ENCODE measurements at regions not wholly inside any gene's neighbourhood (a gene's known extent, or its start where the extent isn't known, plus 50 kb on each side); places are given as distances from the start of the nearest gene placed in this dataset.
"Not testable (repeated sequence)": the region's sequence is repeated elsewhere in the genome, so short reads cannot be mapped to it uniquely, and the experiment has no call there.

DNA sequence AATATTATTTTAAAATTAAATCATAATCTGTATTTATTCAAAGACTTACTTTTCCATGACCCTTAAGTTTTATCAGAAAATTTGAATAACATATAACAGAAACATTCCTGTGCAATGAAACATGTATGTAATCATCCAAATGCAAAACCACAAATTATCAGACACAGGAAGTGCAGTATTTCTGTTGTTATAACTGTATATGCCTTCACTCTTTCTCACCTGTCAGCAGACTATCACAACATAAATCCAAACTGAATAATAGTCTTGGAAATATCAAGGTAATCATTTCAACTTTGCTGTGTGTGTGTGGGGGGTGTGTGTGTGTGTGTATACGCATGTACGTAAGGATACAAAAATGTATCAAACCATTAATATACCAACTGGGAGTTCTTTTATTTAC is 285.9 kb downstream of the SLC7A11 start:
- H3K9me3 ChIP-seq (ENCODE audit: control insufficient read depth, insufficient read depth, low read length): no peaks in the 10 kb centered on the region
- H3K9ac ChIP-seq (ENCODE audit: low read depth, low read length): no peak overlapping the region
- H3K27me3 ChIP-seq (ENCODE audit: control insufficient read depth, insufficient read depth, low read length): no peaks in the 10 kb centered on the region
- no peaks in the 10 kb centered on the region for H3K36me3 ChIP-seq (ENCODE audit: control insufficient read depth, insufficient read depth, low read length)
- no peak overlapping the region for H3K4me3 ChIP-seq (ENCODE audit: low read depth, low read length)
- H3K4me1 ChIP-seq (ENCODE audit: control insufficient read depth, insufficient read depth, low read length): no peaks in the 10 kb centered on the region
- no peak overlapping the region for H3K27ac ChIP-seq (ENCODE audit: low read depth, low read length)

DNA sequence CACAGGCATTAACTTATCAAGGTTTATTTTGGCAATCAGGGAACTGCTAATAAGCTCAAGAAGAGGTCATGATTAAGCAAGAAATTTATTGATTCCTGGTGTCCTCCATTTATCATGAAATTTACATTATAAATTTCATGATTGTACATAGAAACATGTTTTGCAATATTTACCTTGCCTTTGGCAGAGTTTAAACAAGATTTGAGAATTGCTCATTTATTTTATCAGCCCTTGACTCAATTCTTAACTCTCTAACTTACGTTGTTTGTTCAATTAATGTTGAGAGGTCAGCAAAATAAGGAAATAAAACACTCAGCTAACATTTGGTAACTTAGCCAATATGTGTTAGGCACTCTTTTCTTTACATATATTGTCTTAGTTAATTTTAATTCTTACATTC is 286.6 kb downstream of the SLC7A11 start:
- Histone ChIP-seq H3K27ac (ENCODE audit: low read depth, low read length) (no peak overlapping the region), H3K9me3 (ENCODE audit: control insufficient read depth, insufficient read depth, low read length) (no peaks in the 10 kb centered on the region)

DNA sequence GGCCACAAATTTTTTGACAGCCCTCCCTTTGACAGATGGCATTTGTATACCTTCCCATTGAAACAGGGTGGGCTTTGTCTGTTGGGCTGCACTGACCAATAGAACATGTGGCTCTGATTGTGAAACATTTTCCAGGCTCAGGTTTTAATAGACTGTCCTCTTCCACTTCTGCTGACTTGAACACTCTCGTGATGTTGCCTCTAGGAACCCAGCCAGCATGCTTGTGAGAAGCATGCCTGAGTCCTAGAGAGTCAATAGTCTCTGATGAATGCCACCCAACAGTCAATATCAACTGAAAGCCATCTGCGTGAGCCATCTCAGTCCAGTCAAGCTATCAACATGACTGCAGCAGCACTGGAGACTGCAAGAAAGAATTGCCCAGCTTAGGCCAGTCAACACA is 290.0 kb downstream of the SLC7A11 start:
- H3K27ac ChIP-seq (ENCODE audit: low read depth, low read length): no peak overlapping the region
- H3K27me3 ChIP-seq (ENCODE audit: control insufficient read depth, insufficient read depth, low read length): no peaks in the 10 kb centered on the region
- no peaks in the 10 kb centered on the region for H3K9me3 ChIP-seq (ENCODE audit: control insufficient read depth, insufficient read depth, low read length)
- no peak overlapping the region for H3K9ac ChIP-seq (ENCODE audit: low read depth, low read length)
- H3K36me3 ChIP-seq (ENCODE audit: control insufficient read depth, insufficient read depth, low read length): no peaks in the 10 kb centered on the region
- no peak overlapping the region for H3K4me3 ChIP-seq (ENCODE audit: low read depth, low read length)
- H3K4me1 ChIP-seq (ENCODE audit: control insufficient read depth, insufficient read depth, low read length): no peaks in the 10 kb centered on the region

More for the DNA sequence above, 286.6 kb downstream of the SLC7A11 start:
- H3K36me3 ChIP-seq (ENCODE audit: control insufficient read depth, insufficient read depth, low read length): no peaks in the 10 kb centered on the region
- H3K4me1 ChIP-seq (ENCODE audit: control insufficient read depth, insufficient read depth, low read length): no peaks in the 10 kb centered on the region
- H3K4me3 ChIP-seq (ENCODE audit: low read depth, low read length): no peak overlapping the region
- no peak overlapping the region for H3K9ac ChIP-seq (ENCODE audit: low read depth, low read length)
- H3K27me3 ChIP-seq (ENCODE audit: control insufficient read depth, insufficient read depth, low read length): no peaks in the 10 kb centered on the region

DNA sequence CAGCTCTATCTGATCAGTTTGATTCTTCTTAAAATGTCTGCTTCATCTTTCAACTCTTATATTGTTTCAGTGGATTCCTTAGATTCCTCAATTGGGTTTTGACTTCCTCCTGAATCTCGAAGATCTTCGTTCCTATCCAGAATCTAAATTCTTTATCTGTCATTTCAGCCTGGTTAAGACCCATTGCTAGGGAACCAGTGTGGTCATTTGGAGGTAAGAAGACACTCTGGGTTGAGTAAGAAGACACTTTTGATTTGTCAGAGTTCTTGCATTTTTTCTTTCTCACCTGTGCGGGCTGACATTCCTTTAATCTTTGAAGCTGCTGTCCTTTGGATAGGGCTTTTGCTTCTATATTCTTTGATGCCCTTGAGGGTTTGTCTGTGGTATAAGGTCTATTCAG is 291.9 kb downstream of the SLC7A11 start:
- Histone ChIP-seq H3K27me3 (ENCODE audit: control insufficient read depth, insufficient read depth, low read length) (no peaks in the 10 kb centered on the region), H3K4me1 (ENCODE audit: control insufficient read depth, insufficient read depth, low read length) (no peaks in the 10 kb centered on the region), H3K9me3 (ENCODE audit: control insufficient read depth, insufficient read depth, low read length) (no peaks in the 10 kb centered on the region), H3K36me3 (ENCODE audit: control insufficient read depth, insufficient read depth, low read length) (no peaks in the 10 kb centered on the region), H3K27ac (ENCODE audit: low read depth, low read length) (no peak overlapping the region), H3K4me3 (ENCODE audit: low read depth, low read length) (no peak overlapping the region), H3K9ac (ENCODE audit: low read depth, low read length) (no peak overlapping the region)

DNA sequence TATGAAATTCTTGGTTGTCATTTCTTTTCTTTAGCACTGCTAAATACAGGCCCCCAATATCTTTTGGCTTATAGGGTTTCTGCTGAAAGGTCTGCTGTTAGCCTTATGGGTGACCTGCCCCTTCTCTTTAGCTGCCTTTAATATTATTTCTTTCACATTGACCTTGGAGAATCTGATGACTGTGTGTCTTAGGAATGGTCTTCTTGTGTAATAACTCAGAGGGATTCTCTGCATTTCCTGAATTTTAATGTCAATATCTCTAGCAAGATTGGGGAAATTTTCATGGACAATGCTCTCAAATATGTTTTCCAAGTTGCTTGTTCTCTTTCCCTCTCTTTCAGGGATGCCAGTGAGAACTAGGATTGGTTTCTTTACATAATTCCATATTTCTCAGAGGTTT is 292.4 kb downstream of the SLC7A11 start:
- H3K4me1 ChIP-seq (ENCODE audit: control insufficient read depth, insufficient read depth, low read length): no peaks in the 10 kb centered on the region
- no peaks in the 10 kb centered on the region for H3K36me3 ChIP-seq (ENCODE audit: control insufficient read depth, insufficient read depth, low read length)
- H3K27me3 ChIP-seq (ENCODE audit: control insufficient read depth, insufficient read depth, low read length): no peaks in the 10 kb centered on the region
- no peak overlapping the region for H3K9ac ChIP-seq (ENCODE audit: low read depth, low read length)
- H3K4me3 ChIP-seq (ENCODE audit: low read depth, low read length): no peak overlapping the region
- no peaks in the 10 kb centered on the region for H3K9me3 ChIP-seq (ENCODE audit: control insufficient read depth, insufficient read depth, low read length)
- no peak overlapping the region for H3K27ac ChIP-seq (ENCODE audit: low read depth, low read length)

DNA sequence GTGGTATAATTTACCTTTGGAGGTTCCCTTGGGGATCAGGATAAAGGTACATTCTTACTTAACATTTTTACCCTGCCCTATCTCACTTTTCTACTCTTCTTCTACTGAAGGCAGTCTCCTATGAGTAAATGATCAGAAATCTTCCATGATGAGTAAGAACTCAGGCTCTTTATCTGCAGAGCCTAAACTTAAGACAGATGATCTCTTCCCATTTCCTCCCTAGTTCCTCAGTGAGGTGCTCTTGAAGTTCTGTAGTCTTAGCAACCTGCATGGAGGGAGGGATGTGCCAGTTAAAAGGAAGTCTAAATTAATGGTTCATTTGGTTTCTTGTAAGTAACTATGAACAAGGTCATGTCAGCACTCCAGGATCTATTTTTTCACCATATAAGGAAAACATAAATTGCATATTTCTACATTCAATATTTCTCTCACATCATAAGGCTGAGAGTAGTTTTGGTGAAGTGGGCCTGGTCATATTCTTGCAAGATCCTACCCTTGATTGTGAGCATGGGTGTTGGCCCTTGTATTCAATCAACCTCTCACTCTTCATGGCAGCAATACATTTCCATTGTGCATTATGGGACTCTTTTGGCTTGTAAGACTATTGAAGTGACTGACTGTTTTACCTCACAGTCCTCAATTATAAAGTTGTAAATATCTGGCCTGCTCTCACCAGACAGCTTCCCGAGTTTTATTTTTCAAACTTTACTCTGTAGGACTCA is 295.5 kb downstream of the SLC7A11 start:
- Histone ChIP-seq H3K27me3 (ENCODE audit: control insufficient read depth, insufficient read depth, low read length) (no peaks in the 10 kb centered on the region), H3K4me1 (ENCODE audit: control insufficient read depth, insufficient read depth, low read length) (no peaks in the 10 kb centered on the region), H3K9me3 (ENCODE audit: control insufficient read depth, insufficient read depth, low read length) (no peaks in the 10 kb centered on the region), H3K4me3 (ENCODE audit: low read depth, low read length) (no peak overlapping the region), H3K27ac (ENCODE audit: low read depth, low read length) (no peak overlapping the region), H3K36me3 (ENCODE audit: control insufficient read depth, insufficient read depth, low read length) (no peaks in the 10 kb centered on the region), H3K9ac (ENCODE audit: low read depth, low read length) (no peak overlapping the region)

DNA sequence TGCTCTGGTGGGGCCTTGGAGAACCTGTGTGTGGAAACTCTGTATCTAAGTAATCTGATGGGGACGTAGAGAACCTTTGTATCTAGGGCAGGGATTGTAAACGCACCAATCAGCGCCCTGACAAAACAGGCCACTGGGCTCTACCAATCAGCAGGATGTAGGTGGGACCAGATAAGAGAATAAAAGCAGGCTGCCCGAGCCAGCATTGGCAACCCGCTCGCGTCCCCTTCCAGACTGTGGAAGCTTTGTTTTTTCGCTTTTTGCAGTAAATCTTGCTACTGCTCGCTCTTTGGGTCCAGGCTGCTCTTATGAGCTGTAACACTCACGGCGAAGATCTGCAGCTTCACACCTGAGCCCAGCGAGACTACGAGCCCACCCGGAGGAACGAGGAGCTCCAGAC is 299.3 kb downstream of the SLC7A11 start:
- H3K9ac ChIP-seq (ENCODE audit: low read depth, low read length); H3K36me3 ChIP-seq (ENCODE audit: control insufficient read depth, insufficient read depth, low read length); H3K27me3 ChIP-seq (ENCODE audit: control insufficient read depth, insufficient read depth, low read length); H3K4me3 ChIP-seq (ENCODE audit: low read depth, low read length); H3K4me1 ChIP-seq (ENCODE audit: control insufficient read depth, insufficient read depth, low read length); H3K27ac ChIP-seq (ENCODE audit: low read depth, low read length); H3K9me3 ChIP-seq (ENCODE audit: control insufficient read depth, insufficient read depth, low read length): not testable (repeated sequence)

DNA sequence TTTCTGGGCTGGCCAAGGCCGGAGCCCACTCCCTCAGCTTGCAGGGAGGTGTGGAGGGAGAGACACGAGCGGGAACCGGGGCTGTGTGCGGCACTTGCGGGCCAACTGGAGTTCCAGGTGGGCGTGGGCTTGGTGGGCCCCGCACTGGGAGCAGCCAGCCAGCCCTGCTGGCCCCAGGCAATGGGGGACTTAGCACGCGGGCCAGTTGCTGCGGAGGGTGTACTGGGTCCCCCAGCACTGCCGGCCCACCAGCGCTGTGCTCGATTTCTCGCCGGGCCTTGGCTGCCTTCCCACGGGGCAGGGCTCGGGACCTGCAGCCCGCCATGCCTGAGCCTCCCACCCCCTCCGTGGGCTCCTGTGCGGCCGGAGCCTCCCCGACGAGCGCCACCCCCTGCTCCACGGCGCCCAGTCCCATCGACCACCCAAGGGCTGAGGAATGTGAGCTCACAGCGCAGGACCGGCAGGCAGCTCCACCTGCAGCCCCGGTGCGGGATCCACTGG is 300.1 kb downstream of the SLC7A11 start:
- not testable (repeated sequence) for H3K27me3 ChIP-seq (ENCODE audit: control insufficient read depth, insufficient read depth, low read length); H3K9ac ChIP-seq (ENCODE audit: low read depth, low read length); H3K4me1 ChIP-seq (ENCODE audit: control insufficient read depth, insufficient read depth, low read length); H3K36me3 ChIP-seq (ENCODE audit: control insufficient read depth, insufficient read depth, low read length); H3K9me3 ChIP-seq (ENCODE audit: control insufficient read depth, insufficient read depth, low read length); H3K4me3 ChIP-seq (ENCODE audit: low read depth, low read length); H3K27ac ChIP-seq (ENCODE audit: low read depth, low read length)

DNA sequence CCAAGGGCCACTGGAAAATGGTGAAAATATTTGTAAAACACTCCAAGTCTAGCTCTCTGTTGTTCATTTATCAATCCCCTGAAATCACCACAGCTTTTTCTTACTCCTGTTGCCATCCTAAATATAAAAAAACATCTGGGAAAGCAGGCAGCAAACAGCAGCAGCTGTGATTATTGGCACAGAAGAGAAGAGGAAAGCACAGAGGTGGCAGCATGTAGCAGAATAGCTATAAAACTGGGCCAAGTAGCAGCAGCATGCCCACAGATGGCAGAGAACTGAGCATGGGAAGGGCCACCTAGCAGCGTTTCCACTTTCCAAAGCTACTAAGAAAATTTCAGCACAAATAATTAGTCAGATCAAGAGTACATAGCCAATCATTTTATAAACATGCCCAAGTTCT is 307.2 kb downstream of the SLC7A11 start:
- Histone ChIP-seq H3K4me3 (ENCODE audit: low read depth, low read length) (no peak overlapping the region), H3K9me3 (ENCODE audit: control insufficient read depth, insufficient read depth, low read length) (0 out of 2 replicates have a peak, but pooled peaks cover 3% of the 10 kb centered on the region), H3K36me3 (ENCODE audit: control insufficient read depth, insufficient read depth, low read length) (no peaks in the 10 kb centered on the region), H3K27me3 (ENCODE audit: control insufficient read depth, insufficient read depth, low read length) (no peaks in the 10 kb centered on the region), H3K4me1 (ENCODE audit: control insufficient read depth, insufficient read depth, low read length) (no peaks in the 10 kb centered on the region), H3K9ac (ENCODE audit: low read depth, low read length) (no peak overlapping the region), H3K27ac (ENCODE audit: low read depth, low read length) (no peak overlapping the region)

DNA sequence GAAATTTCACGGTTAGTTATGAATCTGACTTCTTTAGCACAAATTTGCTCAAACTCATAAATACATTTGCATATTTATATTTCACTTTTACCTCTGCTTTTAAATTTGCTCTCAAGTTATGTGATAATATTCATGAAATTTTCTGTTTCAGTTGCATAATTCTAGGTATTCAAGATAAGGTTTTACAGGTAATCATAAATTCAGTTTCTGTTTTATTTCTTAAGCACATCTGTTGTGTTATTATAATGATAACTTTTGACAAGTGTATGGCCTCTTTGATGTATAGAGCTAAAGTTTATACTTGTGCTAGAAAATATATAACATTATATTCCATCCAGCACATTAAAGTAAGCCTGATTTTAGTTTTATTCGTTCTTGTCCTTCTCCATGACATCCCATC is 308.1 kb downstream of the SLC7A11 start:
- no peaks in the 10 kb centered on the region for H3K36me3 ChIP-seq (ENCODE audit: control insufficient read depth, insufficient read depth, low read length)
- no peak overlapping the region for H3K27ac ChIP-seq (ENCODE audit: low read depth, low read length)
- H3K9me3 ChIP-seq (ENCODE audit: control insufficient read depth, insufficient read depth, low read length): no peaks in the 10 kb centered on the region
- no peaks in the 10 kb centered on the region for H3K27me3 ChIP-seq (ENCODE audit: control insufficient read depth, insufficient read depth, low read length)
- no peaks in the 10 kb centered on the region for H3K4me1 ChIP-seq (ENCODE audit: control insufficient read depth, insufficient read depth, low read length)
- no peak overlapping the region for H3K9ac ChIP-seq (ENCODE audit: low read depth, low read length)
- H3K4me3 ChIP-seq (ENCODE audit: low read depth, low read length): no peak overlapping the region

DNA sequence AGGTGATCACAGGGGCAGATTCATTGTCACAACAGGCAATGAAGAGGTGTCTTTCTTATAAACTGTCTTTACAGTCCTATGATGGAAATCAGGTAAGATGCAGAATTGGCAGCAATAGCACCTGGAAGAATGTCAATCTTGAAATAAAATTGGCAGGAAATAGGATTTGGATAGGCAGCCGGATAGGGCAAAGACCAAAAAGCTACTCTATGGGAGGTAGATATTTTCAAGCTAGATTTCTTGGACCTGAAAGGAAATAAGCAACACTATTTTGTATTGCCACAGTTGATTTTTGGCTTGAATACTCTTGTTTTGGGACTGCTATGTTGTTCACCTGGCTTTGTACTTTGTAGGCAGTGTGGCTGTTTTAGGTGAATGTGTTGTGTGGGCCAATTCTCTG is 314.2 kb downstream of the SLC7A11 start:
- Histone ChIP-seq H3K4me1 (ENCODE audit: control insufficient read depth, insufficient read depth, low read length) (no peaks in the 10 kb centered on the region), H3K27me3 (ENCODE audit: control insufficient read depth, insufficient read depth, low read length) (no peaks in the 10 kb centered on the region)

More for the DNA sequence above, 314.2 kb downstream of the SLC7A11 start:
- Histone ChIP-seq H3K9me3 (ENCODE audit: control insufficient read depth, insufficient read depth, low read length) (no peaks in the 10 kb centered on the region), H3K4me3 (ENCODE audit: low read depth, low read length) (no peak overlapping the region), H3K36me3 (ENCODE audit: control insufficient read depth, insufficient read depth, low read length) (no peaks in the 10 kb centered on the region), H3K9ac (ENCODE audit: low read depth, low read length) (no peak overlapping the region), H3K27ac (ENCODE audit: low read depth, low read length) (no peak overlapping the region)
